H1 (cell line): ENCODE measurements at regions not wholly inside any gene's neighbourhood (a gene's known extent, or its start where the extent isn't known, plus 50 kb on each side); places are given as distances from the start of the nearest gene placed in this dataset.

Source experiments
- CTCF ChIA-PET: fragments of 300-600 bp; sonication (Branson Sonifier 250); formaldehyde crosslinking; loops from one replicate; lab custom pipeline; 2021; ENCODE audit not compliant: partially characterized antibody; lab: Charles Lee
- POLR2A ChIA-PET: fragments of 300-600 bp; sonication (Branson Sonifier 250); formaldehyde crosslinking; loops from one replicate; lab custom pipeline; 2021; ENCODE audit warnings: inconsistent platforms; ENCODE audit not compliant: partially characterized antibody; lab: Charles Lee
- DNase-seq, 2 experiments: peaks; one replicate each; pipeline versions ENCODE4 v3.0.0 to v3.0.0-alpha.2; 2010 to 2022; ENCODE audit warnings: low spot score in 2 of 2, low read depth in 1 of 2, mixed read lengths in 1 of 2
- FAIRE-seq: peaks from 2 replicates; lab custom pipeline; 2011; peaks lifted over from hg19 to GRCh38; lab: Jason Lieb, UNC
- H2AFZ ChIP-seq: 2 replicates; pipeline ENCODE4 v1.8.1; 2012; ENCODE audit warnings: low read length, inconsistent platforms
- H2AK5ac ChIP-seq: 2 replicates; pipeline ENCODE4 v1.6.1; 2013; ENCODE audit warnings: low read depth, low read length
- H2BK120ac ChIP-seq: replicated peaks from 2 replicates; pipeline ENCODE3; 2013; ENCODE audit warnings: low read depth, low read length, inconsistent platforms
- H2BK12ac ChIP-seq: 2 replicates; pipeline ENCODE4 v1.6.1; 2013; ENCODE audit warnings: low read depth, low read length
- H2BK15ac ChIP-seq: 2 replicates; pipeline ENCODE4 v1.6.1; 2013; ENCODE audit warnings: low read length
- H2BK20ac ChIP-seq: 2 replicates; pipeline ENCODE4 v1.6.1; 2013; ENCODE audit warnings: low read length
- H2BK5ac ChIP-seq: 2 replicates; pipeline ENCODE4 v1.6.1; 2013; ENCODE audit warnings: low read depth, low read length
- H3K14ac ChIP-seq: 2 replicates; pipeline ENCODE4 v1.6.1; 2013; ENCODE audit warnings: inconsistent platforms; ENCODE audit not compliant: insufficient read length
- H3K18ac ChIP-seq: 2 replicates; pipeline ENCODE4 v1.6.1; 2013; ENCODE audit warnings: low read length; ENCODE audit errors: extremely low read depth
- H3K23ac ChIP-seq: 2 replicates; pipeline ENCODE4 v1.6.1; 2013; ENCODE audit warnings: inconsistent platforms; ENCODE audit not compliant: insufficient read length
- H3K23me2 ChIP-seq: 2 replicates; pipeline ENCODE4 v1.6.1; 2013; ENCODE audit warnings: low read depth, low read length
- H3K27ac ChIP-seq: 2 replicates; pipeline ENCODE4 v1.6.1; 2011; ENCODE audit warnings: low read depth, low read length, inconsistent platforms
- H3K27me3 ChIP-seq, 4 experiments: replicated peaks in 1 of 4; 1 replicate in 1 of 4; 2 replicates in 3 of 4; pipeline versions ENCODE4 v1.6.1 to v1.8.1; 2011 to 2013; ENCODE audit warnings: low read length in 3 of 4, mild to moderate bottlenecking in 3 of 4, inconsistent platforms in 2 of 4, mixed read lengths in 2 of 4, moderate library complexity in 1 of 4; ENCODE audit not compliant: control insufficient read depth in 3 of 4, insufficient read depth in 3 of 4; ENCODE audit errors: extremely low read depth in 1 of 4
- H3K36me3 ChIP-seq, 4 experiments: 2 replicates each; pipeline versions ENCODE4 v1.6.1 to v1.8.1; 2011 to 2013; ENCODE audit warnings: mild to moderate bottlenecking in 4 of 4, low read length in 3 of 4, moderate library complexity in 2 of 4, control low read depth in 1 of 4, inconsistent platforms in 1 of 4; ENCODE audit not compliant: insufficient read depth in 4 of 4, control insufficient read depth in 2 of 4
- H3K4ac ChIP-seq: replicated peaks from 2 replicates; pipeline ENCODE3; 2013; ENCODE audit warnings: low read length, low read depth, mixed read lengths, inconsistent platforms; ENCODE audit not compliant: insufficient read length
- H3K4me1 ChIP-seq, 4 experiments: replicated peaks in 1 of 4; 1 replicate in 1 of 4; 2 replicates in 3 of 4; pipeline versions ENCODE4 v1.6.1 to v1.8.1; 2011 to 2013; ENCODE audit warnings: low read length in 3 of 4, inconsistent platforms in 2 of 4, mixed read lengths in 1 of 4; ENCODE audit not compliant: insufficient read depth in 4 of 4, control insufficient read depth in 3 of 4
- H3K4me2 ChIP-seq, 2 experiments: 2 replicates each; pipeline versions ENCODE4 v1.6.1 to v1.8.1; 2011 to 2013; ENCODE audit warnings: low read depth in 2 of 2, low read length in 2 of 2, control low read depth in 1 of 2, inconsistent platforms in 1 of 2, mild to moderate bottlenecking in 1 of 2; ENCODE audit not compliant: insufficient read depth in 1 of 2
- H3K4me3 ChIP-seq, 4 experiments: fragments of 200-600, 300-600 bp in 1 of 4; sonication (generic), shearing (Covaris generic), sonication (Bioruptor Twin) in 1 of 4; 2 replicates each; pipeline versions ENCODE4 v1.5.1 to v1.8.1; 2011 to 2016; ENCODE audit warnings: low read length in 4 of 4, low read depth in 3 of 4, control low read depth in 2 of 4, inconsistent platforms in 2 of 4, mild to moderate bottlenecking in 2 of 4, mixed read lengths in 1 of 4, moderate library complexity in 1 of 4; ENCODE audit not compliant: insufficient read depth in 2 of 4; ENCODE audit errors: extremely low read depth in 1 of 4
- H3K56ac ChIP-seq: replicated peaks from 2 replicates; pipeline ENCODE3; 2013; ENCODE audit warnings: low read depth, mild to moderate bottlenecking, mixed read lengths, low read length, inconsistent platforms; ENCODE audit not compliant: insufficient read length
- H3K79me1 ChIP-seq: 2 replicates; pipeline ENCODE4 v1.6.1; 2013; ENCODE audit warnings: low read depth, low read length, control low read depth
- H3K79me2 ChIP-seq, 2 experiments: 2 replicates each; pipeline versions ENCODE4 v1.6.1 to v1.8.1; 2012 to 2013; ENCODE audit warnings: low read length in 2 of 2, mild to moderate bottlenecking in 2 of 2, inconsistent platforms in 1 of 2; ENCODE audit not compliant: insufficient read depth in 2 of 2, control insufficient read depth in 1 of 2
- H3K9ac ChIP-seq, 4 experiments: replicated peaks in 1 of 4; 1 replicate in 1 of 4; 2 replicates in 3 of 4; pipeline versions ENCODE4 v1.6.1 to v1.8.1; 2011 to 2013; ENCODE audit warnings: low read depth in 3 of 4, low read length in 3 of 4, control low read depth in 2 of 4, mild to moderate bottlenecking in 2 of 4, moderate library complexity in 2 of 4, inconsistent platforms in 1 of 4; ENCODE audit errors: extremely low read depth in 1 of 4
- H3K9me3 ChIP-seq, 2 experiments: 2 replicates each; pipeline versions ENCODE4 v1.6.1 to v1.8.1; 2012 to 2013; ENCODE audit warnings: mild to moderate bottlenecking in 2 of 2, moderate library complexity in 2 of 2, control low read depth in 1 of 2, inconsistent platforms in 1 of 2, low read depth in 1 of 2, low read length in 1 of 2, mixed read lengths in 1 of 2; ENCODE audit not compliant: insufficient read depth in 2 of 2
- H4K20me1 ChIP-seq, 2 experiments: replicated peaks in 1 of 2; 2 replicates each; pipeline versions ENCODE3 to v1.8.1; 2011 to 2013; ENCODE audit warnings: inconsistent platforms in 2 of 2, low read length in 2 of 2, mild to moderate bottlenecking in 1 of 2; ENCODE audit not compliant: insufficient read depth in 2 of 2, control insufficient read depth in 1 of 2
- H4K5ac ChIP-seq: 2 replicates; pipeline ENCODE4 v1.6.1; 2013; ENCODE audit warnings: low read length, low read depth, mixed read lengths, inconsistent platforms; ENCODE audit not compliant: insufficient read length
- H4K8ac ChIP-seq: 2 replicates; pipeline ENCODE4 v1.8.0; 2013; ENCODE audit warnings: mild to moderate bottlenecking, moderate library complexity, low read length, inconsistent platforms; ENCODE audit not compliant: insufficient read depth; ENCODE audit errors: extremely low read depth
- H4K91ac ChIP-seq: replicated peaks from 2 replicates; pipeline ENCODE3; 2013; ENCODE audit warnings: low read length, mixed read lengths, inconsistent platforms; ENCODE audit not compliant: insufficient read length
- ASH2L ChIP-seq: fragments of 200-600, 300-600 bp; sonication (generic); IDR thresholded peaks from one replicate; pipeline ENCODE4 v1.7.1; 2017; ENCODE audit warnings: low read length
- CHD2 ChIP-seq: IDR thresholded peaks from 2 replicates; pipeline ENCODE4 v1.6.1; 2012; ENCODE audit warnings: low read length, improper control_type of control experiment
- CTBP2 ChIP-seq: IDR thresholded peaks from 2 replicates; pipeline ENCODE4 v1.7.0; 2011; ENCODE audit warnings: borderline replicate concordance, mild to moderate bottlenecking, moderate library complexity, mixed read lengths, low read length; ENCODE audit not compliant: insufficient read depth, insufficient read length
- JUN ChIP-seq: IDR thresholded peaks from 2 replicates; pipeline ENCODE4 v1.6.1; 2011; ENCODE audit warnings: low read depth, mild to moderate bottlenecking, improper control_type of control experiment, low read length
- KDM1A ChIP-seq: fragments of 200-600, 300-600 bp; sonication (generic); IDR thresholded peaks from 2 replicates; pipeline ENCODE4 v1.7.1; 2016; ENCODE audit warnings: mild to moderate bottlenecking, low read length, borderline replicate concordance
- RAD21 ChIP-seq, 2 experiments: IDR thresholded peaks in 1 of 2; conservative IDR thresholded peaks in 1 of 2; 2 replicates each; pipeline ENCODE4 v1.6.1; 2011; ENCODE audit warnings: low read depth in 2 of 2, low read length in 2 of 2, improper control_type of control experiment in 1 of 2, inconsistent platforms in 1 of 2, mild to moderate bottlenecking in 1 of 2, moderate library complexity in 1 of 2
- SIN3A ChIP-seq, 2 experiments: IDR thresholded peaks in 1 of 2; conservative IDR thresholded peaks in 1 of 2; 2 replicates each; pipeline ENCODE4 v1.6.1; 2011 to 2012; ENCODE audit warnings: low read length in 2 of 2, improper control_type of control experiment in 1 of 2, low read depth in 1 of 2, mild to moderate bottlenecking in 1 of 2
- SIRT6 ChIP-seq: IDR thresholded peaks from one replicate; pipeline ENCODE4 v1.7.1; 2012; ENCODE audit warnings: low read length, inconsistent platforms
- TAF7 ChIP-seq: optimal IDR thresholded peaks from 2 replicates; pipeline ENCODE3; 2011; ENCODE audit warnings: low read depth, mild to moderate bottlenecking, inconsistent platforms, low read length, moderate library complexity, borderline replicate concordance
- TEAD4 ChIP-seq: IDR thresholded peaks from 2 replicates; pipeline ENCODE4 v1.6.1; 2012; ENCODE audit warnings: low read depth, low read length, inconsistent platforms, mixed read lengths
- YY1 ChIP-seq: IDR thresholded peaks from 2 replicates; pipeline ENCODE4 v1.6.1; 2011; ENCODE audit warnings: low read depth, mild to moderate bottlenecking, low read length
- WGBS, 2 experiments: shearing (Covaris generic) in 1 of 2; methylation state at CpG; one replicate each; pipeline versions ENCODE4 v1.1.6 to v1.1.7; 2013 to 2015; ENCODE audit warnings: low lambda C conversion rate in 2 of 2, mixed read lengths in 2 of 2, inconsistent platforms in 1 of 2, low coverage in 1 of 2, missing lambda C conversion rate in 1 of 2; ENCODE audit not compliant: insufficient replicate concordance in 2 of 2, insufficient coverage in 1 of 2, insufficient read length in 1 of 2; ENCODE audit errors: extremely low coverage in 1 of 2, missing lambda C conversion rate in 1 of 2; 5-methylcytosine and 5-hydroxymethylcytosine counted together
- TF ChIP-seq, protein P1 (sequence below), 3 experiments: IDR thresholded peaks; 1 replicate in 2 of 3; 2 replicates in 1 of 3; pipeline versions ENCODE4 v1.5.1 to v1.6.1; 2011; ENCODE audit warnings: low read length in 3 of 3, mild to moderate bottlenecking in 3 of 3, inconsistent platforms in 2 of 3, low read depth in 1 of 3, moderate library complexity in 1 of 3; ENCODE audit not compliant: insufficient read depth in 1 of 3; ENCODE audit errors: control extremely low read depth in 1 of 3

DNA sequence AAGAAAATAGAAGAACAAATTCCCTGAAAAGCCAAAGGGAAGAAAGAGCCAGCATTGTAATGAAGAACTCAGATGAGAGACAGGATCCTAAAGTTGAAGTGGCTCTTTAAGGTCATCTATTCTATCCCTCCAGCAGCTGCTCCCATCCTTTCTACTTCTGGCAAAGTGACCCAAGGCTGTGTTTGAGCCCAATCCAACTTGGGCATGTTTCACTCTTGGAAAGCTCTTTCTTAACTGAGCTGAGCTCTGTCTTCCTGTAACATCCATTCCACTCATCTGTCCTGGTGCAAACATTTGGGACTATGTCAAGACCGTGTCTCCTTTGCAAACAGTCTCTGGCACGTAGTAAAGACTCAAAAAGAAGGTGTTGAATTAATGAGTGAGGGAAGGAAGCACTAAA, 298.1 kb upstream of the IGF1R start:
- no peak for FAIRE-seq
- no peak overlapping the region for H4K5ac ChIP-seq
- no peak overlapping the region for H4K8ac ChIP-seq
- no peak overlapping the region for H2AFZ ChIP-seq
- H3K4ac ChIP-seq: no peak overlapping the region
- no peak overlapping the region for H2BK5ac ChIP-seq
- H3K4me2 ChIP-seq: no peak overlapping the region
- H3K9ac ChIP-seq: no peak overlapping the region
- H3K23me2 ChIP-seq: no peaks in the 10 kb centered on the region
- CTCF ChIA-PET: interaction anchor here (1.1 to 1.3 kb wide), 2 partner anchors 37 to 38 kb away, joined by 3 read pairs; no protein-coding TSS in a partner anchor
- H2BK12ac ChIP-seq: no peak overlapping the region
- no peak overlapping the region for H2AK5ac ChIP-seq
- no peaks in the 10 kb centered on the region for H3K4me1 ChIP-seq
- DNase-seq: no peak
- no peaks in the 10 kb centered on the region for H3K79me1 ChIP-seq
- H4K20me1 ChIP-seq: no peaks in the 10 kb centered on the region
- TF ChIP-seq SIRT6 (no peak), ASH2L (no peak), YY1 (no peak), RAD21 (IDR thresholded peaks at IDR 0.05 in 1 of 2, conservative IDR thresholded peaks at IDR 0.05 in 1 of 2; ENCODE audit: low read depth in 2 of 2, low read length in 2 of 2) (no peak), JUN (no peak), TEAD4 (no peak), TAF7 (no peak), CTBP2 (no peak), SIN3A (conservative IDR thresholded peaks at IDR 0.05 in 1 of 2, IDR thresholded peaks at IDR 0.05 in 1 of 2; ENCODE audit: low read depth in 1 of 2, low read length in 2 of 2) (no peak), KDM1A (no peak), CHD2 (no peak)
- TF ChIP-seq, protein P1, sequence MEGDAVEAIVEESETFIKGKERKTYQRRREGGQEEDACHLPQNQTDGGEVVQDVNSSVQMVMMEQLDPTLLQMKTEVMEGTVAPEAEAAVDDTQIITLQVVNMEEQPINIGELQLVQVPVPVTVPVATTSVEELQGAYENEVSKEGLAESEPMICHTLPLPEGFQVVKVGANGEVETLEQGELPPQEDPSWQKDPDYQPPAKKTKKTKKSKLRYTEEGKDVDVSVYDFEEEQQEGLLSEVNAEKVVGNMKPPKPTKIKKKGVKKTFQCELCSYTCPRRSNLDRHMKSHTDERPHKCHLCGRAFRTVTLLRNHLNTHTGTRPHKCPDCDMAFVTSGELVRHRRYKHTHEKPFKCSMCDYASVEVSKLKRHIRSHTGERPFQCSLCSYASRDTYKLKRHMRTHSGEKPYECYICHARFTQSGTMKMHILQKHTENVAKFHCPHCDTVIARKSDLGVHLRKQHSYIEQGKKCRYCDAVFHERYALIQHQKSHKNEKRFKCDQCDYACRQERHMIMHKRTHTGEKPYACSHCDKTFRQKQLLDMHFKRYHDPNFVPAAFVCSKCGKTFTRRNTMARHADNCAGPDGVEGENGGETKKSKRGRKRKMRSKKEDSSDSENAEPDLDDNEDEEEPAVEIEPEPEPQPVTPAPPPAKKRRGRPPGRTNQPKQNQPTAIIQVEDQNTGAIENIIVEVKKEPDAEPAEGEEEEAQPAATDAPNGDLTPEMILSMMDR (IDR thresholded peaks at IDR 0.05; ENCODE audit: control extremely low read depth in 1 of 3, insufficient read depth in 1 of 3, low read depth in 1 of 3, low read length in 3 of 3): no peak
- TF ChIP-seq, all 59 proteins: peak for 0
- Histone ChIP-seq H3K18ac (no peak overlapping the region), H3K27ac (no peak overlapping the region), H3K9me3 (no peaks in the 10 kb centered on the region), H3K14ac (no peak overlapping the region), H2BK15ac (no peak overlapping the region), H2BK20ac (no peak overlapping the region), H3K56ac (no peak overlapping the region), H4K91ac (no peak overlapping the region), H3K79me2 (no peaks in the 10 kb centered on the region), H2BK120ac (no peak overlapping the region), H3K36me3 (no peaks in the 10 kb centered on the region), H3K27me3 (no peaks in the 10 kb centered on the region), H3K23ac (no peak overlapping the region), H3K4me3 (no peak overlapping the region)
- WGBS, 2 experiments: 77% methylated on average over 2 of the region's 2 CpGs; no CpG with 5 or more reads in 1 of the 2 experiments
- POLR2A ChIA-PET: no interaction called here
